ENCODE measurements at regions not wholly inside any gene's neighbourhood (a gene's known extent, or its start where the extent isn't known, plus 50 kb on each side); places are given as distances from the start of the nearest gene placed in this dataset.

DNA sequence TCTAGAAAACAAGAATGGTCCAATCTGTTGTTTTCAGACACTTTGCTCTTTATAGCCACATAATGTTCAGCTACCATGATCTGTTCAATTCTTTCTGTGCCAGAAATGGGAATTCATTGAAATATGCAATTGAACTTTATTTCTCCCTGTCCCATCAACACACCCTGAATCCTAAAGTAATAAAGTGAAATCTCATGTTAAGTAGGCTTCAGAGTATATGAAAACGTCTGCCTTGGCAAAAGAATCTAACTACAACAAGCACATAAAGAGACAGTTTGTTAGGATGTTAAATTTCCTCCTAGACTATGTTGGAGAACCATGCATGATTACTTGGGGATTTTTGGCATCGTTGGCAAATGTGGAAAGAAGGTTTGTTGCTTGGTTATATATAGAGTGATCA, 722.7 kb downstream of the XPNPEP1 start:
- no peak for DNase-seq (ENCODE audit: low spot score)

DNA sequence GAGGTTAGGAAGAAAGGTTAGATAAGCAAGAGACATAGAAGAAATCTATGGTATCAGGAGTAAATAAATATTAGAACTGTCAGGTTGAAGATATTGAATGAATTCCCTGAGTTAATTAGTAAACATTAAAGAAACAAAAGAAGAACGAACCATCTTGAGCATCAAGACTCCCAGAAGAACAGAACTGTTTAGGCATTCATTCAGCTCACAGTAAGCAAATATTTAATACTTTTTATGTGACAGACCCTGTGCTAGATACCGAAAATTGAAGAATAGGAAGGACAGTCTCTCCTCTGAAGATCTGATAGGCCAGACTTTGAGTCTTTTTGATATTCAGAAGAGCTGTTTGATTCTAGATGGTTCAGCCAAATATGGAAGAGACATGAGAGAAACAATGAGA, 731.5 kb downstream of the XPNPEP1 start:
- DNase-seq (ENCODE audit: low spot score) = no peak

DNA sequence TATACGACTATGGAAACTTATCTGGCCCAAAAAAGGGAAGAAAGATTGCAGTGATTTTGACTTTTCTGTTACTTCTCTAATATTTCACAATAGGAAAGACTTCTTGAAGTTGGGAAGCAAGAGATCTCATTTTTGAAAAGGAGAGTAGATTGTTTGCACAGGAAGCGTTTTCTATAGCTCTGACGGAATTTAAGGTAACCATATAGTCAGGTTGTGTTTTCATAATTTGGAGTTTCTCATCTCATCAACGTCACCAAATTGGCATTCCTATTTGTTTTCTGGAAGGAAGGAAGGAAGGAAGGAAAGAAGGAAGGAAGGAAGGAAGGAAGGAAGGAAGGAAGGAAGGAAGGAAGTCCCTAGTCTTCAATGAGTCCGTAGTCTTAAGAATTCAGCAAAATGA, 732.0 kb downstream of the XPNPEP1 start:
- DNase-seq (ENCODE audit: low spot score) = no peak

DNA sequence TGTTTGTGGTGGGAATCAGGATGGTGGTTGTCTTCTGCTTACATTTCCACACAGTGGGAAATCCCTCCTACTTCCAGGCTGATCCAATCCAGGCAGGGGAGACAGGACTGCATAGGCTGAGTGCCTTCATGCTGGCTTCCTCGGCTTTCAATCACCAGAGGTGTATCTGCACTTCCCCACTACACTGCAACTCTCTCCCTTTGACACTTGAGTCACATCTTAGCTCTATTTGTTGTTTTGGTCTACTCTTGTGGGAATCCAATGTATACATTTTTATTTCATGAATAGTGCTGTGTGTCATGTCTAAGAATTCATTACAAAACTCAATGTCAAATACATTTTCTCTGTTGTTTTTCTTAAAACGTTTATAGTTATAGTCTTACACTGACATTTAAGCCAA, 735.6 kb downstream of the XPNPEP1 start:
- no peak for DNase-seq (ENCODE audit: low spot score)

DNA sequence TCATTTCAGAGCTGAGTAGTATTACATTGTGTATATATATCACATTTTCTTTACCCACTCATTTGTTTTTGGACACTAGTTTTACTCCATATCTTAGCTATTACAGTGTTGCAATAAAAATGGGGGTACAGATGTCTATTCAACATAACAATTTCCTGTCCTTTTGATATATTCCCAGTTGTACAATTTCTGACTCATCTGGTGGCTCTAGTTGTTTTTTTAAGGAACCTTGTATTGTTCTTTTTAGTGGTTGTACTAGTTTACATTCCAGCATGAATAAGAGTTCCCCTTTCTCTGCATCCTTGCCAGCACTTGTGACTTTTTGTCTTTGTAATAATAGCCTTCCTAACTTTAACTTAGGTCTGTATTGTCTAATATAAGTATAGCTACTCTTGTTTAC, 739.9 kb downstream of the XPNPEP1 start:
- no peak for DNase-seq (ENCODE audit: low spot score)

DNA sequence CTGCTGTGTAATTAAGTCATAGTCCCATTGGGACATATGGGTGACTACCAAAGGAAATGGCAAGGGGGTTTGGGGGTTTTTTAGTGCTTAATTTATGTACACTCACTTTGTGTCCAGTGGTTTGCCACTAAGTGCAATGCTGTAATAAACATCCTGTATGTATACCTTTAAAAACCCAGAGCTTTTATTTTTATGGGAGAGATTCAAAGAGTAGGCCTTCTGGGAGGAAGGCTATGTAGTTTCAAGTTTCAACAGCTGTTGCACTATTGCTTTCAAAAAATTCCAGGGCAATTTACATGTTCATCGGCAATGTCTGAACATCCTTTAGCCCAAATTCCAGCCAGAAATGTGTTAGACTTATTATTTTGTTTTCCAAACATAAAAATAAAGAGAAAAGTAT, 744.7 kb downstream of the XPNPEP1 start:
- no peak for DNase-seq (ENCODE audit: low spot score)

DNA sequence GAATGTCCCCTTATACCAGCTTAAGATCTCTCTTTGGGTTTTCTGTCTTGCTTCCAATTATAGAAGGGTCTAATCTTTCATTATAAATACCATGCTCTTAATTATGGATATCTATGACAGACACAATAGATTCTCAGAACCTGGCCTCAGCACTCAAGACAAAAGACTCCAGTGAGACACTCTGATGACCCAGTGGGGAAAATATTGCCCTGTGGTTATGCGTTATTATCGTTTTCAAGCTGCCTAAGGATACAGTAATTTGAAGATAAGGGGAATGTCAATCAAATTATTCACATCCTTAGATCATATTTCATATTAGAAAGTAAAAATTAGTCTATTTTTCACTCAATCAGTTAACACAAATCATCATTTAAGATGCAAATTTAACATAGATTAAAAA, 748.8 kb downstream of the XPNPEP1 start:
- DNase-seq (ENCODE audit: low spot score) = no peak

DNA sequence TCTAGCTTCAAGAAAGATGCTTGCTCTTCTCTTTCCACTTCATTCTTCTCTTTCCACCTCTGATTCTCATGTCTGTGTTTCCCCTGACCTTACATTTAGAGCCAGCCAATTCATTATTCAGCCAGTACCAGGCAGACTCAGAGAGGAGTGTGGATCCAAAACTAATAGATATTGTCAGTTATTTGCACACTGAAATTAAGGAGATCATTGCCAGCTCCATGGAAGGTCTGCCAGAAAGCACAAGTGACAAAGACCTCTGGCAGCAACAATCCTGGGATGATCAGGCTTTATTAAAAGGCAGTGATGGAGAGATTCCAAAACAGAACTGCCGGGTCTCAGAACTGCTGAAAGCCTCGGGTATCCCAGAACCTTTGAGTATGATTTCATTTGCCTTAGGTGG, 749.4 kb downstream of the XPNPEP1 start:
- no peak for DNase-seq (ENCODE audit: low spot score)

DNA sequence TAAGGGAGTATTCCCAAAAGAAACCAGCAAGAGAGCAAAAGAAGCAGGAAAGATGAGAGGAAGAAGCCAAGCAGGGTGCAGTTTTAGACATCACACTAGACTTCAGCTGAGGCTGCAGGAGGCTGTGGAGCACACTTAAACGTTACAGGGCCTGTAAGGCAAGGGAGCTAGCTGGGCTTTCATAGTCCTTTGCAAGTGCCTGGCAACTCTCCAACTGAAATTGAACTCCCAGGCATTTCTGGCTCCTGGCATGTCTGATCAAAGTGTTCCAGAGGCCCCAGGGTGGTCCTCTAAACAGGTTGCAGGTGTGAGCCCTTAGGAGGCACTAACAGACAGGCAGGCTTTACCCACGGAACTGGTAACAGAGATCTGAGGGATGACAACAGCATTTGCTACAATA, 750.2 kb downstream of the XPNPEP1 start:
- no peak for DNase-seq (ENCODE audit: low spot score)

DNA sequence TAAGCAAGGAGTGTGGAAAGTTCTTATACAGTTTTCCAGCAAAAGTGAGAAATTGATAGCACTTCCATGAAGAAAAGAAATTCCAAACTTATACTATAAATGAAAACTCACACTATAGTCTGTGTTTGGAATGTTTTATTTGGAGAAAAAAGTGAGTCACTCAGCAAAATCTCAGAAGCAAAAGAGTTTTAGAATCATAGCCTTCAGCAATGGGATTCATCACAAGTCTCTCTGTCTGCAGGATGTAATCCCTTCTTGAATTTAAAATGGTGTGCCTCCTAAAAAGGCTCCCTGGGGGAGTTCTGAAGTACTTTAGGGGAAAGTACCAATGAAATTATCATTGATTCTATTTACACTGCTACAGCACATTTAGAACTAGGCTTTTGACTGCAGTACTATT, 756.4 kb downstream of the XPNPEP1 start:
- no peak for DNase-seq (ENCODE audit: low spot score)

DNA sequence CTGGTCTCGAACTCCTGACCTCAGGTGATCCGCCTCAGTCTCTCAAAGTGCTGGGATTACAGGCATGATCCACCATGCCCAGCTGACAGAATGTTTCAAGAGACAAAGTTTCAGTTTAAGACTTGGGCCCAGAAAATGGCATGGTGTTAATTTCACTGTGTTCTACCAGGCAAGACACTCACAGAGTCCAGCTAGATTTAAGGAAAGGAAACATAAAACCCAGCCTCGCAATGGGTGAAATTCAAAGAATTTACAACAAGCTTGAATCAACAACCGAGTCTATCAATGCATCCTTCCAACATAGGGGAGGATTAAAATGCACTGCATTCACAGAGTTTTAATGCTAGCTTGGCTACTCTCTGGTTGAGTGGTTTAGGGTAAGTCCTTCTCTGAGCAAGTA, 764.0 kb downstream of the XPNPEP1 start:
- no peak for DNase-seq (ENCODE audit: low spot score)

DNA sequence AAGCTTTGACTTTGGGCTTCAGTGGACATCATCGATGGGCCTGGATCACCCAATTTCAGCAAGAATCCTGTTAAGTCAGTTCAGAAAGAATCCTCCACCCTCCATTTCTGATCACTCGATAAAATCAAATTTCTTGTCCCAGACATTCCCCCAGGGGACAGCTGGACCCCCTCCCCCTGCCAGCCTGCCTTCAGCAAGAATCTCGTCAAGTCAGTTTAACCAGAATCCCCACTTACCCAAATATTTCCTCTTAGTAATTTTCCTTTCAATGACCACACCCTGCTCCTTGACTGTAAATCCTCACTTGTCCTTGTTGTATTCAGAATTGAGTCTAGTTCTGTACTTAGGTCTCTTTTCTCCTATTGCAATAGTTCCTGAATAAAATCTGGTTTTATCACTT, 766.9 kb downstream of the XPNPEP1 start:
- no peak for DNase-seq (ENCODE audit: low spot score)

DNA sequence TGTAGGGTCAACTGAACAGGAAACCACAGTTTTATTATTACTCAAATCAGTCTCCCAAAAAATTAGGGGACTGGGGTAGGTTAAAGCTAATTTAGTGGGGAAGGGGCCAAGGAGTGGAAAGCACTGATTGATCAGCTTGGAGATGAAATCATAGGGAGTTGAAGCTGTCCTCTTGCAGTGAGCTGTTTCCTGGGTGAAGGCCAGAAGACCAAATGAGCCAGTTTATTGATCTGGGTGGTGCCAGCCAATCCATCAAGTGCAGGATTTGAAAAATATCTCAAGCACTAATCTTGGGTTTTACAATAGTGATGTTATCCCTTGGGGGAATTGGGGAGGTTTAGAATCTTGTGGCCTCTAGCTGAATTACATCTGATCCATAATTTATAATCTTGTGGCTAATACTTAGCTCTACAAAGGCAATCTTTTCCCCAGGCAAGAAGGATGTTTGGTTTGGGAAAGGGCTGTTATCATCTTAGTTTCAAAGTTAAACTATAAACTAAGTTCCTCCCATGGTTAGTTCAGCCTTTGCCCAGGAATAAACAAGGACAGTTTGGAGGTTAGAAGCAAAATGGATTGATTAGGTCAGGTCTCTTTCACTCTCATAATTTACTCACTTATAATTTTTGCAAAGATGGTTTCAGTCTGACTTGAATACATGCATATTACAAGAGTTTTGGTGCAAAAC, 773.5 kb downstream of the XPNPEP1 start:
- no peak for DNase-seq (ENCODE audit: low spot score)

DNA sequence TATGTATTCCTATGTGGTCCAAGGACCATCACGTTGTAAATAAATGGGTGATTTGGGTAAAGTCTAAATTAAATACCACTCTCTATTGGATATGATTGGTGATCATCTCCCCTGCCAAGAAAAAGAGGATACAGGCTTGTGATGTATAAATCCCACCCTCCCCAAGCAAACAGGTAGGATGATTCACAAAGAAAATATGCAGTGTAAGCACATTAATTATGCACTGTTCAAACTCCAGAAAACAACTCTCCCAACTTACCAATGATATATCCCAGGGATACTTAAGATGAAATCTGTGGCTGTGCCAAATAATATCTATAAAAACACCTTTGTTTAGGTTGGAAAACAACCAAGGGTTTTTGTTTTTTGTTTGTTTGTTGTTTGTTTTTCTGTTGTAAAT, 795.9 kb downstream of the XPNPEP1 start:
- no peak for DNase-seq (ENCODE audit: low spot score)

DNA sequence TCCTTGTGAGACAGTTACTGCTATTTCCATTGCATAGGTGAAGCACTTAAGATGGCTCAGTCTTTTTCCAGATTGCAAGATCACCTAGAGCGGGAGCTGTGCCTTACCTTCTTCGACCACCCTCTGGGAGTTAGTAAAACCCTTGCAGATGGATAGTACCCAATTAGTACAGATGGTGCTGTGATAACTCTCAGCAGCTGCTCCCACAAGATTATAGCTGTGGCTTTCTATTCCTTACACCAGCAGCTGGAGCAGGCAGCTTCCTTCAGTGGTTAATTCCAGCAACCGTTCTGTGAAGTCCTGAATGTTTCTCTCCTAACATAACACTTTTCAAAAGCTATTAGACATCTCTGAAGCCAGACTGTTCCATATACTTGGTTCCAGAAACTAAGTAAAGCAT, 796.8 kb downstream of the XPNPEP1 start:
- DNase-seq (ENCODE audit: low spot score) = no peak

DNA sequence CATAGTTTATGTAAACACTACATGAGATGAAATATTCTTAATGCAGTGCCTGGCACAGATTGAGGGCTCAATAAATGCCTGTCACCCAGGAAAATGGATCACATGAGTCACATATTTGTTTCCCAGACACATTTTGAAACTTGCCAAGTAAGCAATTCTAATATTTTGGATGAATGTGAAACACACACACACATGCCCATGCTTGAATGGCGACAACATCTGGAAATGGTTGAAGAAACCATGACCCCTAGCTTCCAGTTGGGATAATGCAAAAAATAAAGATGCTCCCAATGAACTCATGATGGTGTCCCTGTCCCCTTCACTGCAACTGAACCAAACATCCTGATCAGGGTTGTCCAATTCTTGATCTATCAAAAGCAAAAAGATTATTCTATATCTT, 797.3 kb downstream of the XPNPEP1 start:
- no peak for DNase-seq (ENCODE audit: low spot score)

DNA sequence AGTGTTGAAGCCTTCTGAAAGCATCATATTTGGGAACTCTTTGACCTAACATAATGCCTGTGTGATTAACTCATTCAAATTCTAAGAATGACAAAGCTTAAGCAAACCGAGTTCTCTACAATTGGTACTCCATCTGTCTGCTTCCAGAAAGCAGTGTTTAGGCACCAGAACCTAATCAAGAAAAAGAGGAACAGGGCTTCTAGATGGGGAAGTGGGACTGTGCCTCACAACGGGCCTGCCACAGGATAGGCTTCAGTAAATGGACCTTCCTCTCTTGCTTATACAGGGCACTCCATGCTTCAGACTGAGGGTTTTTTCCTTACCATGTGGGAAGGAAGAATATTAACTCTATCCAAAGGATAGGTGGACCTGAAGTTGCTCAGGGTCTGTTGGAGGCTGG, 808.1 kb downstream of the XPNPEP1 start:
- DNase-seq (ENCODE audit: low spot score) = no peak

DNA sequence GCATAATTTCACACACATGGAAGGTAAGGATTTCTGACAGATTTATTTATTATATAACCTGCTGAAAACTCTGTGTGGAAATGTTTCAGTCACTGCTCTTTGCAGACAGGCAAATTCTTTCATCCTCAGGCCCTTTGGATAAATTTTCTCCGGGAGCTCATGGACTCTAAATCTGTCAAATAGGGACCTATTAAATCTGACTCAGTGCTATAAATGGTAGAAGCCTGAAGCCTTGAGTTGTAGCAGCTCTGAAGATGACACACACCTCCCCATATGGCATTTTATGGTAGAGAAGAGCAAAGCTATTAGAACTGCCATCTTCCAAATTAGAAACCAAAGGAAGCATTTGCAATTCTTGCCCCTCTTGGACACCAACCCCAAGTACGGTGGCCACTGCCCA, 808.7 kb downstream of the XPNPEP1 start:
- no peak for DNase-seq (ENCODE audit: low spot score)

DNA sequence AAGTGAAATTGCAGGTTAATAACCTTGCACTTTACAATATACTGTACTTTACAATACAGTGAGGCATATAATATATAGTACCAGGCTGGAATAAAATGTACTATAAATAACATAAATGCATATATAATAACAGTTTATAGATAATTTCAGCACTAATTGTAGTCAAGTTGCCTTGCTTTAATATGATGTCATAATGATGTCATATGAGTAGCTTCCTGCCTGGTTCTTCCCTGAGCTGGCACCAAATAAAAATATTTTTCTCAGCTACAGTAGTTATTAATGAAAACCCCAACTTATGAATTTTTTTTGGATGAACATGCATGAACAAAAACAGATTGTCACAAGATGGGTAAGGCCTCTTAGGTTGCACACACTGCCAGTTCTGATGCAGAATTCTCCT, 816.7 kb downstream of the XPNPEP1 start:
- no peak for DNase-seq (ENCODE audit: low spot score)

DNA sequence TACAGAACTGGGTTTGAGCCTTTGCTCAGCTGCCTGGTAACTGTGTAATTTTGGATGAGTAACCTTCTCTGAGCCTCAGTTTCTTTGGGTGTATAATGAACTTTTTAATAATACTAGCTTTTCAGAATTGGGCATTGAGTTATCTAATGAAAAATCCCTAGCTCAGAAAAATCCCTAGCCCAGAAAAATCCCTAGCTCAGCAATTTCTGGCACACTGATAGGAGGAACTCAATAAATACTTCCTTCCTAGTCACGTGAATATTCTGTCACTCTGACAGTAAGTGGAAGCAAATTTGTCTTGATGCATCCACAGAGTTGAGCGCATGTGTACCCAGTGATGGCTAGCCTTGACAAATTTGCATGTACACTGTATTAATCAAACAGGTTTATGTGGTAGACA, 817.6 kb downstream of the XPNPEP1 start:
- no peak for DNase-seq (ENCODE audit: low spot score)

DNA sequence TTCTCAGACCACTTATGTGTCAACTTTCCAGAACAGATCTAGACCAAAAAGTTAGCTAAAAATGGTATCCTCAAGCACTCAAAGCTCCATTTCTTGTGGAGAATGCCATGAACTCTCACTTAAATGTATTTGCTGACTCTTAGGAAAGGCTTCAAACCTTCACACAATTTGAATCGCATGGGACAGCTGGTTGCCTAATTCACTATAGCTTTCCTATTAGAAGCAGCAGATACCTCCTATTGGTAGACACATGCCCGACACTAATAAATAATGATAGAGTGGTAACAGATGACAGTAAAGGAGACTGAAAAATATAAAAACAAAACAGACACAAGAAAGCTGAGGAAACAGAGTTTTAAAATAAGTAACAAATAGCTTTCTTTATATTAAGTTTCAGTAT, 818.5 kb downstream of the XPNPEP1 start:
- DNase-seq (ENCODE audit: low spot score) = no peak

DNA sequence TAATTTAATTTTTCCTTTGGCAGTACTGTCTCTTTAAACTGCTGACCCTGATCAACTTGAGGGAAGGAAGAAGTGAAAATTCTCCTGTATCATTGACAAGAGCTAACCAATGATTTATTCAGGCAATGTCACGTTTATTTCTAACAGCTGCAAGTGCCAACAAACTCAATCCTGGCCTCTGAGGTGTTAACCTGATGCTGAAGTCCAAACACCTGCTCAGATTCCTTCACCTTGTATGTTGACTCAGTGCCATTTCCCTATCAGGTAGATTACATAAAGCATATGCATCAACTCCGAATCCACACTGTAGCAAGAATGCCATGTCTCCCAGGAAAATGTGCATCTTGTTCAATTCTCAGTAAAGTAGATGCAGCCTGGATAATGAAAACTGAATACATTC, 820.0 kb downstream of the XPNPEP1 start:
- no peak for DNase-seq (ENCODE audit: low spot score)

DNA sequence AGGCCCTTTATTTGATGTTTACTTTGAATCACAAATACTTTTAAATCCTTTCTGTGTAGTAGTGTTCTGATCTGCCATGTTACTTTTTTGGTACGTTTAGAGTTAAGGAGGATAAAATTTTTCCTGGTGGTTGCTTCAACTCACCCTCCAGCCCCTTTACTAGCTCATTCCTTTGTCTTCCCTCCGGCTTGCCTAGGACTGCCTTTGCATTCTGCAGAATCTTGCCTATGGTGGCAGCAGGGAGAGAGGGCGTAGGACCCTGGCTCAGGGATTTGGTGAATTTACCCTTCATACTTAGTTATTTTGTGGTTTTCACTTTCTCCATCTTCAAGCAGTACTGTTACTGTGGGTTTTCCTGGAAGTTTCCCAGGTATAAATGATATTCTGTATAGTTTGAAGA, 833.5 kb downstream of the XPNPEP1 start:
- no peak for DNase-seq (ENCODE audit: low spot score)

DNA sequence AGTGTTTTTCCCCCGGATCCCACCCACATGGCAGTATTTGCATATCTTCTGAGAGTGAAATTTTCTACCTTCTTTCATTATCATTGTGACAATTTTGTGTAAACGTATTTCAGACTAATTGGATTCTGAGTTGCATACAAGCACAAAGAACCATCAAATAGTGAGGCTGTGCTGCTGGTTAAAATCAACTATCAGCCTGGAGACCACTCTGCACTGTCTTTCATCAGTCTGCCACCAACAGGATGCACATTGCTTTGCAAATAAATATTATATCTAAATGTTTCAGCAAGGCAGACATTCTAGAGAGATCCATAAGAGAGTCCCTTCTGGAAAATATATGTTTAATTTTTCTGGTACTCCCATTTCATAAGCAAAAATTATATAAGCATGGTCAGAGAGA, 851.8 kb downstream of the XPNPEP1 start:
- no peak for DNase-seq (ENCODE audit: low spot score)

DNA sequence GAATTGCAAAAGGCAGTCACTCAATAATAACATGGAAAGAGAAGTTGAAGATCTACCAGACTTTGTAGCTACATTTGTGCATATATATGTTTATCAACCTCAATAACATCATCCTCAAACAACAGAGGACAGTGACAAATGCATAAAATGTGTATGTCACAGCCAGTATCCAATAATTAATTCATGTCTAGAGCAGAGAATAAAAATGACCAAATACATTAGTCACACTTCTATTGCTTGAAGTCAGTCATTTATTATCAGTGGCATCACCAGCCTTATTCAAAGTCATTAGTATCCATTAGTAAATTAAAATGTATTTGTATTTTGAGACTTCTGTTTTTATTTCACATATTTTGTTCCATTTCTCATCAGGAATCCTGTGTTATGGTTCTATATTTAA, 852.8 kb downstream of the XPNPEP1 start:
- DNase-seq (ENCODE audit: low spot score) = no peak

All from hematopoietic multipotent progenitor cell treated with erythropoietin and hydrocortisone succinate and interleukin-3 and kit ligand, for 15 days (in vitro differentiated cells).